Astrocyte (in vitro differentiated cells and primary cell): ENCODE measurements at regions not wholly inside any gene's neighbourhood (a gene's known extent, or its start where the extent isn't known, plus 50 kb on each side); places are given as distances from the start of the nearest gene placed in this dataset.

Experiments
- DNase-seq: peaks from one replicate; pipeline ENCODE4 v3.0.0-alpha.2; 2010; ENCODE audit warnings: low read depth
- FAIRE-seq: peaks from 2 replicates; lab custom pipeline; 2011; peaks lifted over from hg19 to GRCh38; lab: Jason Lieb, UNC
- H2AFZ ChIP-seq: 2 replicates; pipeline ENCODE4 v1.6.0; 2012; ENCODE audit warnings: low read depth, low read length, inconsistent platforms
- H3K27ac ChIP-seq: 2 replicates; pipeline ENCODE4 v1.5.1; 2011; ENCODE audit warnings: low read depth, low read length, inconsistent platforms
- H3K27me3 ChIP-seq: 2 replicates; pipeline ENCODE4 v1.6.0; 2011; ENCODE audit warnings: low read length, inconsistent platforms; ENCODE audit not compliant: insufficient read depth
- H3K36me3 ChIP-seq: 2 replicates; pipeline ENCODE4 v1.5.1; 2011; ENCODE audit warnings: low read length, inconsistent platforms; ENCODE audit not compliant: insufficient read depth
- H3K4me1 ChIP-seq: 2 replicates; pipeline ENCODE4 v1.5.1; 2011; ENCODE audit warnings: low read length, inconsistent platforms; ENCODE audit not compliant: insufficient read depth
- H3K4me2 ChIP-seq: 2 replicates; pipeline ENCODE4 v1.6.0; 2012; ENCODE audit warnings: low read length, inconsistent platforms
- H3K4me3 ChIP-seq: 2 replicates; pipeline ENCODE4 v1.5.1; 2011; ENCODE audit warnings: low read depth, mild to moderate bottlenecking, low read length, inconsistent platforms; ENCODE audit not compliant: insufficient read depth
- H3K79me2 ChIP-seq: 2 replicates; pipeline ENCODE4 v1.6.0; 2012; ENCODE audit warnings: mild to moderate bottlenecking, low read length, inconsistent platforms; ENCODE audit not compliant: insufficient read depth
- H3K9ac ChIP-seq: 2 replicates; pipeline ENCODE4 v1.6.0; 2012; ENCODE audit warnings: mild to moderate bottlenecking, low read length, inconsistent platforms
- H3K9me3 ChIP-seq: 2 replicates; pipeline ENCODE4 v1.5.1; 2012; ENCODE audit warnings: low read depth, mild to moderate bottlenecking, low read length, inconsistent platforms; ENCODE audit not compliant: insufficient read depth
- H4K20me1 ChIP-seq: 2 replicates; pipeline ENCODE4 v1.6.0; 2012; ENCODE audit warnings: low read length, inconsistent platforms; ENCODE audit not compliant: insufficient read depth
- H3K27ac Mint-ChIP-seq: one replicate; pipeline ENCODE4 v1.8.0; 2021; ENCODE audit warnings: mild to moderate bottlenecking, mixed read lengths; ENCODE audit not compliant: unreplicated experiment
- H3K27me3 Mint-ChIP-seq: one replicate; pipeline ENCODE4 v1.8.0; 2021; ENCODE audit warnings: low read depth, mixed read lengths; ENCODE audit not compliant: unreplicated experiment
- H3K36me3 Mint-ChIP-seq: one replicate; pipeline ENCODE4 v1.8.0; 2021; ENCODE audit warnings: low read depth, mixed read lengths; ENCODE audit not compliant: unreplicated experiment
- H3K4me1 Mint-ChIP-seq: one replicate; pipeline ENCODE4 v1.8.0; 2021; ENCODE audit warnings: low read depth, mixed read lengths; ENCODE audit not compliant: unreplicated experiment
- H3K4me3 Mint-ChIP-seq: one replicate; pipeline ENCODE4 v1.8.0; 2021; ENCODE audit warnings: mild to moderate bottlenecking, moderate library complexity, mixed read lengths; ENCODE audit not compliant: unreplicated experiment
- H3K9me3 Mint-ChIP-seq: one replicate; pipeline ENCODE4 v1.8.0; 2021; ENCODE audit warnings: mild to moderate bottlenecking, mixed read lengths; ENCODE audit not compliant: unreplicated experiment
- EZH2 ChIP-seq: IDR thresholded peaks from 2 replicates; pipeline ENCODE4 v1.6.1; 2012; ENCODE audit warnings: mild to moderate bottlenecking, low read length, inconsistent platforms; ENCODE audit not compliant: insufficient read depth
- TF ChIP-seq, protein P1 (sequence below): IDR thresholded peaks from 2 replicates; pipeline ENCODE4 v1.5.1; 2011; ENCODE audit warnings: low read depth, mild to moderate bottlenecking, inconsistent platforms, low read length, moderate library complexity; ENCODE audit not compliant: insufficient read depth

DNA sequence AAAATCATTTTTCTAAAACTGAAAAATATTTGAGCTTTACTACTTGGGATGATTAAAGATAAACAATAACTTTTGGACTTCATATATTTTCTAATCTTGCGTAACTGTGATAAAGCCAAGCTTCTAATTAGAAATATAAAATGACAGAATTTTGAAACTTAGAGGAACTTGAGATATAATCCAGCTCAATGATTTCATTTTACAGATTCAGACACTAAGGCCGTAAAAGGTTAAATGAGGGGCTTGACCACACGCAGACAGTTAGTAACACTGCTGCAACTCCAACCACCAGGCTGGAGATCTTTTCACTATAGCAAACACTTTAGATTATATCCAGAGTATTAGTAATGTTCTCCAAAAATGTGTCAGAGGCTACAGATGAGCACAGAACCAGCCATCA is 445.5 kb downstream of the ZEB2 start:
- Mint-ChIP-seq H3K4me1 (peaks cover 12% of the 10 kb centered on the region), H3K27me3 (no peaks in the 10 kb centered on the region), H3K4me3 (no peak overlapping the region), H3K36me3 (no peaks in the 10 kb centered on the region), H3K27ac (no peak overlapping the region), H3K9me3 (no peaks in the 10 kb centered on the region)
- Histone ChIP-seq H4K20me1 (no peaks in the 10 kb centered on the region), H3K36me3 (no peaks in the 10 kb centered on the region), H3K27ac (no peak overlapping the region), H3K9me3 (no peaks in the 10 kb centered on the region), H3K4me1 (no peaks in the 10 kb centered on the region), H3K9ac (no peak overlapping the region), H3K4me2 (no peak overlapping the region), H3K27me3 (no peaks in the 10 kb centered on the region), H3K79me2 (no peaks in the 10 kb centered on the region), H2AFZ (no peak overlapping the region), H3K4me3 (no peak overlapping the region)
- TF ChIP-seq EZH2 = no peak
- TF ChIP-seq, protein P1, sequence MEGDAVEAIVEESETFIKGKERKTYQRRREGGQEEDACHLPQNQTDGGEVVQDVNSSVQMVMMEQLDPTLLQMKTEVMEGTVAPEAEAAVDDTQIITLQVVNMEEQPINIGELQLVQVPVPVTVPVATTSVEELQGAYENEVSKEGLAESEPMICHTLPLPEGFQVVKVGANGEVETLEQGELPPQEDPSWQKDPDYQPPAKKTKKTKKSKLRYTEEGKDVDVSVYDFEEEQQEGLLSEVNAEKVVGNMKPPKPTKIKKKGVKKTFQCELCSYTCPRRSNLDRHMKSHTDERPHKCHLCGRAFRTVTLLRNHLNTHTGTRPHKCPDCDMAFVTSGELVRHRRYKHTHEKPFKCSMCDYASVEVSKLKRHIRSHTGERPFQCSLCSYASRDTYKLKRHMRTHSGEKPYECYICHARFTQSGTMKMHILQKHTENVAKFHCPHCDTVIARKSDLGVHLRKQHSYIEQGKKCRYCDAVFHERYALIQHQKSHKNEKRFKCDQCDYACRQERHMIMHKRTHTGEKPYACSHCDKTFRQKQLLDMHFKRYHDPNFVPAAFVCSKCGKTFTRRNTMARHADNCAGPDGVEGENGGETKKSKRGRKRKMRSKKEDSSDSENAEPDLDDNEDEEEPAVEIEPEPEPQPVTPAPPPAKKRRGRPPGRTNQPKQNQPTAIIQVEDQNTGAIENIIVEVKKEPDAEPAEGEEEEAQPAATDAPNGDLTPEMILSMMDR = no peak
- DNase-seq (no peak), FAIRE-seq (no peak)

DNA sequence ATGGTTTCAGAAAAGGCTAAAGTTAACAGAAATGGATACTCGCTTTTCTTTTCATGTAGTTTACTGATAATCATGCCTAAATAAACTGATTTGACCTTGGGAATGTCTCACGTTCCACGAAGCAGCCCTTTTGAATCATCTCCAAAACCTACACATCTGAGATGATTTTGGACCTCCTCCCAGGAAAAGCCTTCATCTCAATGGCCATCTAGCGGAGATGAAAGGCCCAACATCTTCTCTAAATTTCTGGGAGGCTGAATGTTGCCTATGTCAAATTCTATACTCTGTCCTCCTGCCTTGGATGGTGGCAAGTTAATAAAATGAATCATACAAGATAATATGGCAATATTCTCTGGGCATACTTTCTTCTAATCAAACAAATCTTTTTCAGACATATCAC is 448.5 kb downstream of the ZEB2 start:
- Mint-ChIP-seq H3K9me3 (no peaks in the 10 kb centered on the region), H3K4me3 (no peak overlapping the region), H3K27ac (no peak overlapping the region), H3K27me3 (no peaks in the 10 kb centered on the region), H3K4me1 (no peaks in the 10 kb centered on the region), H3K36me3 (peaks cover 2% of the 10 kb centered on the region)
- Histone ChIP-seq H3K36me3 (no peaks in the 10 kb centered on the region), H3K9me3 (no peaks in the 10 kb centered on the region), H3K27ac (no peak overlapping the region), H3K4me1 (no peaks in the 10 kb centered on the region), H2AFZ (no peak overlapping the region), H3K9ac (no peak overlapping the region), H3K27me3 (no peaks in the 10 kb centered on the region), H3K4me2 (no peak overlapping the region), H4K20me1 (no peaks in the 10 kb centered on the region), H3K79me2 (no peaks in the 10 kb centered on the region), H3K4me3 (no peak overlapping the region)
- no peak for FAIRE-seq
- TF ChIP-seq, protein P1 = peak; percentile 48
- TF ChIP-seq EZH2 = no peak
- no peak for DNase-seq

- Histone ChIP-seq H3K4me3 (no peak overlapping the region), H3K4me2 (no peak overlapping the region), H3K4me1 (no peaks in the 10 kb centered on the region), H3K27ac (no peak overlapping the region), H3K9ac (no peak overlapping the region), H4K20me1 (no peaks in the 10 kb centered on the region), H3K36me3 (no peaks in the 10 kb centered on the region), H3K9me3 (no peaks in the 10 kb centered on the region), H2AFZ (no peak overlapping the region), H3K27me3 (no peaks in the 10 kb centered on the region), H3K79me2 (no peaks in the 10 kb centered on the region)
- TF ChIP-seq, protein P1 = no peak
- no peak for TF ChIP-seq EZH2
- no peak for FAIRE-seq
- no peaks in the 10 kb centered on the region for H3K4me1 Mint-ChIP-seq
- H3K4me3 Mint-ChIP-seq = no peak overlapping the region
- no peaks in the 10 kb centered on the region for H3K27me3 Mint-ChIP-seq
- H3K27ac Mint-ChIP-seq = no peak overlapping the region
- no peaks in the 10 kb centered on the region for H3K9me3 Mint-ChIP-seq
- DNase-seq = no peak
- peaks cover 2% of the 10 kb centered on the region for H3K36me3 Mint-ChIP-seq
These were observed 452.4 kb downstream of the ZEB2 start for GRCh38 chr2:144067506-144067905.
